ENCODE measurements at regions not wholly inside any gene's neighbourhood (a gene's known extent, or its start where the extent isn't known, plus 50 kb on each side); places are given as distances from the start of the nearest gene placed in this dataset.

DNA sequence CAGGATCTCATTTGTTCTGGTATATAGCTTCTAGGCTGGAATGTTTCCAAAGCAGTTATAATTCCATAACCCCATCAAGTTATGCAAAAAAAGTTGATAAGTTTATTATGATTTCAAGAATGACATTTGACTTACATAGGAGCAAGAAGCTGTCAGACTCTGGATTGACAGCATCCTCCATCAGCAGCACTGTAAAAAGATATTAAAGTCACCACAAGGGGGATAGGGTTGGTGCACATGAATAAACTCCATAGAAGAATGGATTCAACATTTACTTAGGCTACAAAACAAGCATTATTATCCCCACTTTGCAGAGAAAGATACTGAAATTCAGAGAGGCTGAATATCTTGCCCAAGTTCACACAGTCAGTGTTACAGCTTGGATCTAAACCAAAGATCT, 208.9 kb upstream of the SLC30A5 start:
- DNase-seq (no peak), ATAC-seq (ENCODE audit: insufficient read depth, low read depth) (peak; percentile 70)
- H3K27me3 ChIP-seq (ENCODE audit: insufficient read depth, low read length, poor library complexity) = no peaks in the 10 kb centered on the region
- no peaks in the 10 kb centered on the region for H3K79me2 ChIP-seq (ENCODE audit: insufficient read depth, low read length)
- no peaks in the 10 kb centered on the region for H3K36me3 ChIP-seq (ENCODE audit: insufficient read depth, low read length)
- no peaks in the 10 kb centered on the region for H3K9me3 ChIP-seq (ENCODE audit: insufficient read depth, low read length, severe bottlenecking)
- no peak overlapping the region for H2AFZ ChIP-seq (ENCODE audit: low read depth, low read length)
- H3K9ac ChIP-seq (ENCODE audit: low read depth, low read length) = no peak overlapping the region
- H3K4me1 ChIP-seq (ENCODE audit: insufficient read depth, low read length) = peaks cover 19% of the 10 kb centered on the region
- no peak for TF ChIP-seq EZH2 (IDR thresholded peaks at IDR 0.05; ENCODE audit: borderline replicate concordance, low read depth, low read length, severe bottlenecking)
- TF ChIP-seq, protein P1, sequence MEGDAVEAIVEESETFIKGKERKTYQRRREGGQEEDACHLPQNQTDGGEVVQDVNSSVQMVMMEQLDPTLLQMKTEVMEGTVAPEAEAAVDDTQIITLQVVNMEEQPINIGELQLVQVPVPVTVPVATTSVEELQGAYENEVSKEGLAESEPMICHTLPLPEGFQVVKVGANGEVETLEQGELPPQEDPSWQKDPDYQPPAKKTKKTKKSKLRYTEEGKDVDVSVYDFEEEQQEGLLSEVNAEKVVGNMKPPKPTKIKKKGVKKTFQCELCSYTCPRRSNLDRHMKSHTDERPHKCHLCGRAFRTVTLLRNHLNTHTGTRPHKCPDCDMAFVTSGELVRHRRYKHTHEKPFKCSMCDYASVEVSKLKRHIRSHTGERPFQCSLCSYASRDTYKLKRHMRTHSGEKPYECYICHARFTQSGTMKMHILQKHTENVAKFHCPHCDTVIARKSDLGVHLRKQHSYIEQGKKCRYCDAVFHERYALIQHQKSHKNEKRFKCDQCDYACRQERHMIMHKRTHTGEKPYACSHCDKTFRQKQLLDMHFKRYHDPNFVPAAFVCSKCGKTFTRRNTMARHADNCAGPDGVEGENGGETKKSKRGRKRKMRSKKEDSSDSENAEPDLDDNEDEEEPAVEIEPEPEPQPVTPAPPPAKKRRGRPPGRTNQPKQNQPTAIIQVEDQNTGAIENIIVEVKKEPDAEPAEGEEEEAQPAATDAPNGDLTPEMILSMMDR (IDR thresholded peaks at IDR 0.05; ENCODE audit: borderline replicate concordance, extremely low read depth, low read length, poor library complexity, severe bottlenecking) = peak; percentile 62
- H4K20me1 ChIP-seq (ENCODE audit: insufficient read depth, low read length) = no peaks in the 10 kb centered on the region
- no peak overlapping the region for H3K4me2 ChIP-seq (ENCODE audit: insufficient read depth, low read length)
- no peak overlapping the region for H3K4me3 ChIP-seq (ENCODE audit: low read depth in 1 of 2, low read length in 2 of 2)
- no peak overlapping the region for H3K27ac ChIP-seq (ENCODE audit: low read length)

GRCh38 chr5:68886814-68887213, 207.0 kb upstream of the SLC30A5 start:
- DNase-seq (no peak), ATAC-seq (ENCODE audit: insufficient read depth, low read depth) (no peak)
- Histone ChIP-seq H3K27ac (ENCODE audit: low read length) (no peak overlapping the region), H3K4me3 (ENCODE audit: low read depth in 1 of 2, low read length in 2 of 2) (no peak overlapping the region), H3K4me2 (ENCODE audit: insufficient read depth, low read length) (no peak overlapping the region), H2AFZ (ENCODE audit: low read depth, low read length) (no peak overlapping the region), H3K36me3 (ENCODE audit: insufficient read depth, low read length) (no peaks in the 10 kb centered on the region), H3K27me3 (ENCODE audit: insufficient read depth, low read length, poor library complexity) (no peaks in the 10 kb centered on the region), H3K4me1 (ENCODE audit: insufficient read depth, low read length) (peaks cover 21% of the 10 kb centered on the region), H3K79me2 (ENCODE audit: insufficient read depth, low read length) (no peaks in the 10 kb centered on the region), H4K20me1 (ENCODE audit: insufficient read depth, low read length) (no peaks in the 10 kb centered on the region), H3K9ac (ENCODE audit: low read depth, low read length) (no peak overlapping the region), H3K9me3 (ENCODE audit: insufficient read depth, low read length, severe bottlenecking) (no peaks in the 10 kb centered on the region)
- TF ChIP-seq, protein P1 (IDR thresholded peaks at IDR 0.05; ENCODE audit: borderline replicate concordance, extremely low read depth, low read length, poor library complexity, severe bottlenecking) = no peak
- no peak for TF ChIP-seq EZH2 (IDR thresholded peaks at IDR 0.05; ENCODE audit: borderline replicate concordance, low read depth, low read length, severe bottlenecking)

DNA sequence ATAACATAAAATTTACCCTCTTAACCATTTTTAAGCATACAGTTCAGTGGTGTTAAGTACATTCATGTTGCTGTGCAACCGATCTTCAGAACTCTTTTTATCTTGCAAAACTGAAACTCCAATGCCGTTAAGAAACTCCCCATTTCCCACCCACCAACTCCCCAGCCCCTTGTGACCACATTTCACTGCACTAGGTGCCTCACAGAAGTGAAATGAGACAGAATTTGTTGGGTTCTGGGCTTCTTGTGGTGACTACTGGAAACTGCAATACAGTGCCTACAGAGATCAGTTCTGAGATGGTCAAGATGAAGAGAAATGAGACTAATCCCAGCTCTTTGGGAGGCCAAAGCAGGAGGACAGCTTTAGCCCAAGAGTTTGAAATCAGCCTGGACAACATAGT, 202.1 kb upstream of the SLC30A5 start:
- H3K4me3 ChIP-seq (ENCODE audit: low read depth in 1 of 2, low read length in 2 of 2) = no peak overlapping the region
- ATAC-seq (ENCODE audit: insufficient read depth, low read depth) = peak; percentile 88
- TF ChIP-seq, protein P1 (IDR thresholded peaks at IDR 0.05; ENCODE audit: borderline replicate concordance, extremely low read depth, low read length, poor library complexity, severe bottlenecking) = no peak
- no peak for TF ChIP-seq EZH2 (IDR thresholded peaks at IDR 0.05; ENCODE audit: borderline replicate concordance, low read depth, low read length, severe bottlenecking)
- no peaks in the 10 kb centered on the region for H3K36me3 ChIP-seq (ENCODE audit: insufficient read depth, low read length)
- H3K27ac ChIP-seq (ENCODE audit: low read length) = no peak overlapping the region
- no peaks in the 10 kb centered on the region for H3K9me3 ChIP-seq (ENCODE audit: insufficient read depth, low read length, severe bottlenecking)
- peak; percentile 52 for DNase-seq
- no peaks in the 10 kb centered on the region for H3K27me3 ChIP-seq (ENCODE audit: insufficient read depth, low read length, poor library complexity)
- no peaks in the 10 kb centered on the region for H3K79me2 ChIP-seq (ENCODE audit: insufficient read depth, low read length)
- H4K20me1 ChIP-seq (ENCODE audit: insufficient read depth, low read length) = no peaks in the 10 kb centered on the region
- no peak overlapping the region for H2AFZ ChIP-seq (ENCODE audit: low read depth, low read length)
- peaks cover 12% of the 10 kb centered on the region for H3K4me1 ChIP-seq (ENCODE audit: insufficient read depth, low read length)
- H3K4me2 ChIP-seq (ENCODE audit: insufficient read depth, low read length) = no peak overlapping the region
- no peak overlapping the region for H3K9ac ChIP-seq (ENCODE audit: low read depth, low read length)

GRCh38 chr5:68894673-68895072, 199.1 kb upstream of the SLC30A5 start:
- no peaks in the 10 kb centered on the region for H3K27me3 ChIP-seq (ENCODE audit: insufficient read depth, low read length, poor library complexity)
- ATAC-seq (ENCODE audit: insufficient read depth, low read depth) = peak; percentile 57

More at GRCh38 chr5:68894673-68895072, 199.1 kb upstream of the SLC30A5 start:
- H3K79me2 ChIP-seq (ENCODE audit: insufficient read depth, low read length) = no peaks in the 10 kb centered on the region
- no peak overlapping the region for H3K9ac ChIP-seq (ENCODE audit: low read depth, low read length)
- no peak for DNase-seq
- H3K4me3 ChIP-seq (ENCODE audit: low read depth in 1 of 2, low read length in 2 of 2) = no peak overlapping the region
- H3K36me3 ChIP-seq (ENCODE audit: insufficient read depth, low read length) = no peaks in the 10 kb centered on the region
- no peak for TF ChIP-seq EZH2 (IDR thresholded peaks at IDR 0.05; ENCODE audit: borderline replicate concordance, low read depth, low read length, severe bottlenecking)
- TF ChIP-seq, protein P1 (IDR thresholded peaks at IDR 0.05; ENCODE audit: borderline replicate concordance, extremely low read depth, low read length, poor library complexity, severe bottlenecking) = no peak
- no peak overlapping the region for H3K27ac ChIP-seq (ENCODE audit: low read length)
- H3K9me3 ChIP-seq (ENCODE audit: insufficient read depth, low read length, severe bottlenecking) = no peaks in the 10 kb centered on the region
- H4K20me1 ChIP-seq (ENCODE audit: insufficient read depth, low read length) = no peaks in the 10 kb centered on the region
- no peak overlapping the region for H3K4me2 ChIP-seq (ENCODE audit: insufficient read depth, low read length)
- peaks cover 12% of the 10 kb centered on the region for H3K4me1 ChIP-seq (ENCODE audit: insufficient read depth, low read length)
- H2AFZ ChIP-seq (ENCODE audit: low read depth, low read length) = no peak overlapping the region

Data from DND-41 (cell line).